Neural crest cell (in vitro differentiated cells): ENCODE measurements at regions not wholly inside any gene's neighbourhood (a gene's known extent, or its start where the extent isn't known, plus 50 kb on each side); places are given as distances from the start of the nearest gene placed in this dataset.

Source experiments
- DNase-seq: peaks from one replicate; pipeline ENCODE4 v3.0.0; 2021; ENCODE audit warnings: low read depth, mixed read lengths, low spot score
- H3K27ac Mint-ChIP-seq: one replicate; pipeline ENCODE4 v1.8.0; 2021; ENCODE audit warnings: mild to moderate bottlenecking, mixed read lengths; ENCODE audit not compliant: unreplicated experiment
- H3K27me3 Mint-ChIP-seq: 2 replicates; pipeline ENCODE4 v1.8.0; 2021; ENCODE audit warnings: low read depth, mild to moderate bottlenecking, mixed read lengths
- H3K36me3 Mint-ChIP-seq: 2 replicates; pipeline ENCODE4 v1.8.0; 2021; ENCODE audit warnings: low read depth, mild to moderate bottlenecking, mixed read lengths
- H3K4me1 Mint-ChIP-seq: 2 replicates; pipeline ENCODE4 v1.8.0; 2021; ENCODE audit warnings: mixed read lengths
- H3K4me3 Mint-ChIP-seq: one replicate; pipeline ENCODE4 v1.8.0; 2021; ENCODE audit warnings: mild to moderate bottlenecking, mixed read lengths
- H3K9me3 Mint-ChIP-seq: 2 replicates; pipeline ENCODE4 v1.8.0; 2021; ENCODE audit warnings: mixed read lengths
- TF ChIP-seq, protein P1 (sequence below): fragments of 200-600 bp; sonication (generic); conservative IDR thresholded peaks from 2 replicates; pipeline ENCODE4 v1.5.0; 2021; ENCODE audit warnings: antibody characterized with exemption, mild to moderate bottlenecking

DNA sequence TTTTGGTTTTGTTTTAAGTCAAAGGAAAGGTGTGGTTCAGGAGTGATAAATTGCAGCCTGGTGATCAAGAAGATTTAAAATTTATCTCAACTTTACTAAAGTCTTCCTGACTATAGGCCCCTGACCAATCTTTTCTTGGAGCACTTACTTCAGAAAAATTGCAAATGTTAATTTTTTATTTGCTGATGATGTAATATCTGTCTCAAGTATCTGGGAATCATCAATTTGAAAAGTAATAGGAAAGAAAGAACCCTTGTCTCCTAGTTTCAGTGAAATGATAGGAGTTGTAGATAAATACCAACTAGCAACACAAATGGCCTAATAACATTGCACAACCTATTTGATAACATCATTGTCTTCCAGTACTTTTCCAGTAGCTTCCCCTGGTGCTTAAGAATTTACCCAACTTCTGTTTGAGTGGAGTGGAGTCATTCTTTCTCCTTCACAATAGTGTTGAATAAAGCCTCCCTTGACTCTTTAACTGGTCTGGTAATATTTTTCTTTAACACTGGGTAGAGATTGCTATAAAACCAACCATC is 648.3 kb upstream of the ADGRB3 start:
- TF ChIP-seq, protein P1, sequence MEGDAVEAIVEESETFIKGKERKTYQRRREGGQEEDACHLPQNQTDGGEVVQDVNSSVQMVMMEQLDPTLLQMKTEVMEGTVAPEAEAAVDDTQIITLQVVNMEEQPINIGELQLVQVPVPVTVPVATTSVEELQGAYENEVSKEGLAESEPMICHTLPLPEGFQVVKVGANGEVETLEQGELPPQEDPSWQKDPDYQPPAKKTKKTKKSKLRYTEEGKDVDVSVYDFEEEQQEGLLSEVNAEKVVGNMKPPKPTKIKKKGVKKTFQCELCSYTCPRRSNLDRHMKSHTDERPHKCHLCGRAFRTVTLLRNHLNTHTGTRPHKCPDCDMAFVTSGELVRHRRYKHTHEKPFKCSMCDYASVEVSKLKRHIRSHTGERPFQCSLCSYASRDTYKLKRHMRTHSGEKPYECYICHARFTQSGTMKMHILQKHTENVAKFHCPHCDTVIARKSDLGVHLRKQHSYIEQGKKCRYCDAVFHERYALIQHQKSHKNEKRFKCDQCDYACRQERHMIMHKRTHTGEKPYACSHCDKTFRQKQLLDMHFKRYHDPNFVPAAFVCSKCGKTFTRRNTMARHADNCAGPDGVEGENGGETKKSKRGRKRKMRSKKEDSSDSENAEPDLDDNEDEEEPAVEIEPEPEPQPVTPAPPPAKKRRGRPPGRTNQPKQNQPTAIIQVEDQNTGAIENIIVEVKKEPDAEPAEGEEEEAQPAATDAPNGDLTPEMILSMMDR = no peak
- Mint-ChIP-seq H3K36me3 (no peaks in the 10 kb centered on the region), H3K4me1 (no peaks in the 10 kb centered on the region), H3K27ac (no peak overlapping the region), H3K4me3 (no peak overlapping the region), H3K9me3 (peaks cover 3% of the 10 kb centered on the region), H3K27me3 (no peaks in the 10 kb centered on the region)
- DNase-seq = no peak

DNA sequence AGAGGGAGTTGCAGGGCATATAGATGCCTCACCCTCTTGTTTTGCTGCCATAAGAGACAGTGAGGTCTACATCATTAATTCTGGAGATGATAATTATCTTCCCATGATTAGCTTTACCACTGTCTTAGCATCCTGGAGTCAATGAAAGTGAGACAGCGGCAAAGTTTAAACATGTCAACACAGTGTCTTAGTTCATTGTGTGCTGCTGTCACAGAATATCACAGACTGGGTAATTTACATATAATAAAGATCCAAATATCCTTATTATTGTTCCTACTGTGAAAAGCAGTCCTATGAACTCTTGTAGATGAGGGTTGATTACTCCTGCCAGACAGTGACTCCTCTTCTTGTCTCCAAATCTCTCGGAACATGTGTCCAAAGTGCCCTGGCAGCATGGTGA is 658.6 kb upstream of the ADGRB3 start:
- H3K36me3 Mint-ChIP-seq = no peaks in the 10 kb centered on the region
- no peak for DNase-seq
- no peak overlapping the region for H3K4me3 Mint-ChIP-seq
- no peaks in the 10 kb centered on the region for H3K27me3 Mint-ChIP-seq
- no peak overlapping the region for H3K27ac Mint-ChIP-seq
- TF ChIP-seq, protein P1 = no peak
- no peaks in the 10 kb centered on the region for H3K9me3 Mint-ChIP-seq
- H3K4me1 Mint-ChIP-seq = no peaks in the 10 kb centered on the region

DNA sequence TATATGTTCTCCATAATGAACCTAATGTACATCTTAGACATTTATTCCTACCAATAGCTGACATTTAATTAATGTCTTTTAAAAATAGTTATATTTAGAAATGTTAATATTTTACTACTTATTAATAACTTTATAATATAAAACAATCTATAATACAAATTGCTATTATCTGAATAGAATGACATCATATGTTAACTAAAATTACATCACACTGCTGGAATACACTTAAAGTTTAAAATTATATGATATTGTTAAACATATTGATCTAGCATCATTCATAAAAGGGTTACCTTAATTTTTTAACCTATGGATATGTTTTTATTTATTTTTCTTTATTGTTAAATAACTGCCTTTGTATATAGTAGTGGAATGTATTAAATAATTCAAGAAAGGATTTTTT is 660.2 kb upstream of the ADGRB3 start:
- DNase-seq = no peak
- Mint-ChIP-seq H3K9me3 (no peaks in the 10 kb centered on the region), H3K36me3 (no peaks in the 10 kb centered on the region), H3K4me3 (no peak overlapping the region), H3K4me1 (no peaks in the 10 kb centered on the region), H3K27me3 (no peaks in the 10 kb centered on the region), H3K27ac (no peak overlapping the region)
- TF ChIP-seq, protein P1 = no peak

DNA sequence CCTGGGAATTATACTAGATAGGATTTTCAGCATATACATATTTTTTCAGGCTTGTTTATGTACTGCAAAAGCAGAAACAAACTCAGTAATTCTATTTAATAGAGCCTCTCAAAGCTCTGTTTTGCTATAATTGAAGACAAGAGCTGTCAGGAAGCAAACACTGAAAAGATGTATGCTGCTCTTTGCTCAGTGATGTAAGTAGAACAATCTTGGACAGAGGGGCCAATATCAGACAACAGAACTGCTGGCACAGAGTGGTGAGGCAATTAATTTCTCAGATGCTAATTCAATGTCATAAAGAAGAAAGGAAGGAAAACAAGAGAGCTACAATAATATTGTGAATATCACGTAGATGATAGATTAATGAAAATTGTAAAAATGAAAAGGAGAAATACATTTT is 663.3 kb upstream of the ADGRB3 start:
- no peak overlapping the region for H3K4me3 Mint-ChIP-seq
- no peak for DNase-seq
- H3K27me3 Mint-ChIP-seq = no peaks in the 10 kb centered on the region
- H3K4me1 Mint-ChIP-seq = no peaks in the 10 kb centered on the region
- H3K27ac Mint-ChIP-seq = no peak overlapping the region
- H3K36me3 Mint-ChIP-seq = no peaks in the 10 kb centered on the region
- TF ChIP-seq, protein P1 = no peak
- H3K9me3 Mint-ChIP-seq = no peaks in the 10 kb centered on the region

DNA sequence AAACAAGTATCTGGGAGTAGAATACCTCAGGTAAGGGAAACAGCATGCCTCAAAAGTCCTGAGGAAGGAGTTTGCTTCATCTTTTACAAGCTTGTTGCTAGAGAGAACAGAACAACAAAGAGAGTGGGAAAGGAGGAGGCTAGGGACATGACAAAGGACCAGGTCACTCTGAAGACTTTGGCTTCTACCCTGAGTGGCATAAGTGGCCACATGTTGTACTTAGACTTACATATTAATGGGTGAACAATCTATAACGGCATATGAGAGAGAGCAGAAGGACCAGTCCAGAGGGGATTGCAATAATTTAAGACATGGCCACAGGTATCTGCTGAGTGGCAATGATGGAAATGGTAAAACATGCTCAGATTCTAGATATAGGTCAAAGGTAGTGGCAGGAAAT is 668.3 kb upstream of the ADGRB3 start:
- Mint-ChIP-seq H3K36me3 (no peaks in the 10 kb centered on the region), H3K27ac (no peak overlapping the region), H3K4me1 (no peaks in the 10 kb centered on the region), H3K27me3 (no peaks in the 10 kb centered on the region), H3K9me3 (no peaks in the 10 kb centered on the region), H3K4me3 (no peak overlapping the region)
- DNase-seq = no peak
- TF ChIP-seq, protein P1 = no peak

DNA sequence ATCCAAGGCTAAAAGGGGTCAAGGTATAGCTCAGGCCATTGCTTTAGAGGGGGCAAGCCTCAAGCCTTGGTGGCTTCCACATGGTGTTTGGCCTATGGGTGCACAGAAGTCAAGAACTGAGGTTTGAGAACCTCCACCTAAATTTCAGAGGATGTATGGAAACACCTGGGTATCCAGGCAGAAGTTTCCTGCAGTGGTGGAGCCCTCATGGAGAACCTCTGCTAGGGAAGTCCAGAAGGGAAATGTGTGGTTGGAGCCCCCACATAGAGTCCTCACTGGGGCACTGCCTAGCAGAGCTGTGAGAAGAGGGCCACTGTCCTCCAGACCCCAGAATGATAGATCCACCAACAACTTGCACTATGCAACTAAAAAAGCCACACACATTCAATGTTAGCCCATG is 678.7 kb upstream of the ADGRB3 start:
- Mint-ChIP-seq H3K27ac (no peak overlapping the region), H3K4me3 (no peak overlapping the region), H3K36me3 (peaks cover 10% of the 10 kb centered on the region), H3K9me3 (peaks cover 11% of the 10 kb centered on the region), H3K27me3 (no peaks in the 10 kb centered on the region), H3K4me1 (no peaks in the 10 kb centered on the region)
- no peak for DNase-seq
- TF ChIP-seq, protein P1 = no peak
